PC-3 (cell line): ENCODE measurements at regions not wholly inside any gene's neighbourhood (a gene's known extent, or its start where the extent isn't known, plus 50 kb on each side); places are given as distances from the start of the nearest gene placed in this dataset.

Source experiments
- ATAC-seq: fragments of 200-7000 bp; cut with Tn5 transposase; 2 replicates; pipeline ENCODE4 v1.9.1; 2020; ENCODE audit warnings: mild to moderate bottlenecking, moderate library complexity
- BruUV-seq: library from RNA; stranded (reverse); fragments of 400-500 nt; replicated peaks from 2 replicates; lab custom pipeline; 2021; lab: Mats Ljungman, UMichigan
- CTCF ChIA-PET: fragments of 300-600 bp; sonication (Branson Sonifier 250); formaldehyde crosslinking; loops from one replicate; lab custom pipeline; 2022; ENCODE audit warnings: antibody characterized with exemption; lab: Charles Lee
- POLR2A ChIA-PET: fragments of 300-600 bp; sonication (Branson Sonifier 250); formaldehyde crosslinking; loops from one replicate; lab custom pipeline; 2022; ENCODE audit warnings: antibody characterized with exemption; ENCODE audit not compliant: unreplicated experiment; lab: Charles Lee
- DNase-seq: peaks from one replicate; pipeline ENCODE4 v3.0.0-alpha.2; 2015
- H2AFZ ChIP-seq: fragments of 300-600 bp; sonication (generic); 2 replicates; pipeline ENCODE4 v1.6.0; 2016; ENCODE audit warnings: antibody characterized with exemption, low read length
- H3F3A ChIP-seq: fragments of 300-600 bp; sonication (generic); one replicate; pipeline ENCODE4 v1.6.0; 2017; ENCODE audit warnings: antibody characterized with exemption, low read length, control low read depth, mild to moderate bottlenecking; ENCODE audit not compliant: unreplicated experiment
- H3K27ac ChIP-seq: fragments of 300-600 bp; sonication (generic); 2 replicates; pipeline ENCODE4 v1.5.1; 2016; ENCODE audit warnings: mild to moderate bottlenecking, low read length
- H3K27me3 ChIP-seq: fragments of 300-600 bp; sonication (generic); 2 replicates; pipeline ENCODE4 v1.6.1; 2016; ENCODE audit warnings: low read length, mixed read lengths
- H3K36me3 ChIP-seq: fragments of 300-600 bp; sonication (generic); 2 replicates; pipeline ENCODE4 v1.6.1; 2016; ENCODE audit warnings: low read depth, mixed run types, low read length, mixed read lengths
- H3K4me1 ChIP-seq: fragments of 300-600 bp; sonication (generic); 2 replicates; pipeline ENCODE4 v1.5.1; 2016; ENCODE audit warnings: low read length; ENCODE audit not compliant: insufficient read depth
- H3K4me2 ChIP-seq: fragments of 300-600 bp; sonication (generic); 2 replicates; pipeline ENCODE4 v1.6.0; 2016; ENCODE audit warnings: low read length
- H3K4me3 ChIP-seq: fragments of 300-600 bp; sonication (generic); 2 replicates; pipeline ENCODE4 v1.5.1; 2016; ENCODE audit warnings: mild to moderate bottlenecking, low read length, mixed read lengths
- H3K79me2 ChIP-seq: fragments of 300-600 bp; sonication (generic); 2 replicates; pipeline ENCODE4 v1.6.1; 2017; ENCODE audit warnings: low read length, mixed read lengths
- H3K9ac ChIP-seq: fragments of 300-600 bp; sonication (generic); 2 replicates; pipeline ENCODE4 v1.6.0; 2016; ENCODE audit warnings: mild to moderate bottlenecking, low read length
- H3K9me2 ChIP-seq: fragments of 300-600 bp; sonication (generic); replicated peaks from 2 replicates; pipeline ENCODE4 v1.6.1; 2016; ENCODE audit warnings: mixed run types, low read length, mixed read lengths
- H3K9me3 ChIP-seq: fragments of 300-600 bp; sonication (generic); 2 replicates; pipeline ENCODE4 v1.6.1; 2016; ENCODE audit warnings: low read length, mixed read lengths
- H4K20me1 ChIP-seq: fragments of 300-600 bp; sonication (generic); 2 replicates; pipeline ENCODE4 v1.6.1; 2016; ENCODE audit warnings: low read length, mixed read lengths
- CTCF ChIP-seq: fragments of 300-600 bp; sonication (generic); conservative IDR thresholded peaks from 2 replicates; pipeline ENCODE4 v1.5.1; 2017; ENCODE audit warnings: antibody characterized with exemption, low read depth, mild to moderate bottlenecking, low read length
- EZH2 ChIP-seq: fragments of 300-600 bp; sonication (generic); IDR thresholded peaks from one replicate; pipeline ENCODE4 v1.6.1; 2017; ENCODE audit warnings: antibody characterized with exemption, mild to moderate bottlenecking, low read length; ENCODE audit not compliant: unreplicated experiment
- EZH2phosphoT487 ChIP-seq: fragments of 300-600 bp; sonication (generic); IDR thresholded peaks from 2 replicates; pipeline ENCODE4 v1.6.1; 2018; ENCODE audit warnings: mild to moderate bottlenecking, antibody characterized with exemption, low read length, borderline replicate concordance
- intact Hi-C: fragments of 100-400 bp; cut with micrococcal nuclease; formaldehyde crosslinking; loops from 2 replicates; pipeline ENCODE4 v1.9.0; 2023

DNA sequence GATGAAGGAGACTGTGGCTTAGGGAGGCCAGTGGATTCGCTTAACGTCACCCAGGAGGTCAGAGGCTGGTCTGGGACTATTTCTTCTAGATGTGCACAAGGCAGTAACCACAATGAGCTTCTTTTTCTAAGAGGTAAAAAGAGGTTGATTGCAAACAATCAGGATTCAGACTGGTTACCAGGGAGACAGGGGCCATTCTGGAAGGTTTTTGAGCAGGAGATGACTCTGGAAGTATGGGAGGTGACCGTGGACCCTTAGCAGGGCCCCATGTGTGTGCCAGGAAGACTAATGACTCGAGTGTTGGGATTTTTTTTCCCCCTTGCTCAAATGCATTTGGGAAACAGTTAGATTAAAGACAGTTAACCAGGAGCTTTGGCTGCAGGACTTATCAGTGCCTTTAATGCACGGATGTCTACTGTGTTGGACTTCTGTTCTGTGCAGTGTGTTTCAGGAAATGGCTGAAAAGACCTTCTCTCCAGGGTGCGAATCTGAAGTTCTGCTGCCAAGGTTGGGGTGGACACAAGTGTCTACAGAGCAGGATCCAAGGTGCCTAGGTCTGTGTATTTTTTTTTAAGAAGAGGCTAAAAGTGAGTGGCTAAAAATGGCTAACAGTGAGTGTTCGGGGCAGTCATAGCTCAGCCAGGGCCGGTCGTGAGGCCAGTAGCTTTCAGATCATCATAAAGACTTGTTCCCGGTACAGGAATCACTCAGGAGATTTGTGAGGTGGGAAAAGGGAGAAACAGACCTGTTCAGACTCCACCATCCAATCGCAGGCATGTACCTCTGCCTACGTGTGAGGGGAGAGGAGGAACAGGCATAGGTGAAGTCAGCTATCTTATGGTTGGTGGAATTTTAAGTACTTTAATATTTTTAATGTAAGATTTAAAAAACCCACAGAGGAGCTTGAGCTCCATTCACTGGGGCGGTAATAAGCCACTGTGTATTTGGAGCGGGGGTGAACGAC lies 82.3 kb upstream of the CIBAR2 start:
- no peak overlapping the region for H3K4me3 ChIP-seq
- no peaks in the 10 kb centered on the region for H3K4me1 ChIP-seq
- ChIA-PET CTCF (no interaction called here), POLR2A (interaction anchor here (0.6 kb wide), 1 partner anchor 44 kb away, joined by 4 read pairs; no protein-coding TSS in a partner anchor)
- peaks cover 7% of the 10 kb centered on the region; the same call in 1 of the 2 replicates for H3K79me2 ChIP-seq
- no peaks in the 10 kb centered on the region for H3F3A ChIP-seq
- no peaks in the 10 kb centered on the region for H3K27me3 ChIP-seq
- H3K9me3 ChIP-seq = no peaks in the 10 kb centered on the region
- H3K9ac ChIP-seq = no peak overlapping the region
- DNase-seq = no peak
- H4K20me1 ChIP-seq = no peaks in the 10 kb centered on the region
- no peak for TF ChIP-seq EZH2
- TF ChIP-seq EZH2phosphoT487 = no peak
- TF ChIP-seq CTCF = no peak
- intact Hi-C loops = no loop called here
- no TSS peak for BruUV-seq
- ATAC-seq = no peak
- no peak overlapping the region for H2AFZ ChIP-seq
- H3K4me2 ChIP-seq = no peak overlapping the region
- H3K36me3 ChIP-seq = no peaks in the 10 kb centered on the region
- no peaks in the 10 kb centered on the region for H3K9me2 ChIP-seq
- H3K27ac ChIP-seq = no peak overlapping the region

DNA sequence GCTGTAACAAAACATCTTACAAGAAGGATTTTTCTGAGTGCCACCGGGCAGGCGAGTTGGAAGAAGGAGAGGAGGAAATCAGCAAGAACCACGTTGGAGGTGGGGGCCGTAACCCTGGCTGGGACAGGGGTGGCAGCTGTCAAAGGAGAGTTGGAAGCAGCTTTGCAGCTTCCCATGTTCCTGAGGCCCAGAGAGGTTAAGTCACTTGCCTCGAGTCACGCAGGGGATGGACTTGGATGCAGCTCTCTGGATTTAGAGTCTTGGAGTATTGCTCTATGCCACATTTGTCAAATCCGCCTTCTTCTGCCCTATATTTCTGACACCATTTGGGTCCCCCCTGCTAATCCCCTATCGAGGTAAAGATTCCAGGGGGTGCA lies 83.0 kb upstream of the CIBAR2 start:
- no peak for ATAC-seq
- H3K27ac ChIP-seq = no peak overlapping the region

More for the DNA sequence above, 83.0 kb upstream of the CIBAR2 start:
- CTCF ChIA-PET = no interaction called here
- no peaks in the 10 kb centered on the region for H3K27me3 ChIP-seq
- no peak overlapping the region for H3K9ac ChIP-seq
- no peak for DNase-seq
- H3K9me2 ChIP-seq = no peaks in the 10 kb centered on the region
- no peaks in the 10 kb centered on the region for H3K4me1 ChIP-seq
- H3K9me3 ChIP-seq = no peaks in the 10 kb centered on the region
- H3K36me3 ChIP-seq = no peaks in the 10 kb centered on the region
- no TSS peak for BruUV-seq
- POLR2A ChIA-PET = no interaction called here
- intact Hi-C loops = no loop called here
- H3K4me3 ChIP-seq = no peak overlapping the region
- no peak overlapping the region for H3K4me2 ChIP-seq
- H2AFZ ChIP-seq = no peak overlapping the region
- no peaks in the 10 kb centered on the region for H4K20me1 ChIP-seq
- H3K79me2 ChIP-seq = peaks cover 7% of the 10 kb centered on the region; the same call in 1 of the 2 replicates
- TF ChIP-seq CTCF (no peak), EZH2 (no peak), EZH2phosphoT487 (no peak)
- H3F3A ChIP-seq = no peaks in the 10 kb centered on the region
